Fibroblast of villous mesenchyme (primary cell): ENCODE measurements at regions not wholly inside any gene's neighbourhood (a gene's known extent, or its start where the extent isn't known, plus 50 kb on each side); places are given as distances from the start of the nearest gene placed in this dataset.
"Not testable (repeated sequence)": the region's sequence is repeated elsewhere in the genome, so short reads cannot be mapped to it uniquely, and the experiment has no call there.

Experiments used
- DNase-seq: peaks from one replicate; pipeline ENCODE4 v3.0.0-alpha.2; 2010; ENCODE audit warnings: low read depth
- H3K4me3 ChIP-seq: 2 replicates; pipeline ENCODE4 v1.5.1; 2011; ENCODE audit warnings: low read depth, mild to moderate bottlenecking, low read length
- TF ChIP-seq, protein P1 (sequence below): IDR thresholded peaks from 2 replicates; pipeline ENCODE4 v1.5.1; 2012; ENCODE audit warnings: low read depth, mild to moderate bottlenecking, low read length; ENCODE audit not compliant: insufficient read depth

DNA sequence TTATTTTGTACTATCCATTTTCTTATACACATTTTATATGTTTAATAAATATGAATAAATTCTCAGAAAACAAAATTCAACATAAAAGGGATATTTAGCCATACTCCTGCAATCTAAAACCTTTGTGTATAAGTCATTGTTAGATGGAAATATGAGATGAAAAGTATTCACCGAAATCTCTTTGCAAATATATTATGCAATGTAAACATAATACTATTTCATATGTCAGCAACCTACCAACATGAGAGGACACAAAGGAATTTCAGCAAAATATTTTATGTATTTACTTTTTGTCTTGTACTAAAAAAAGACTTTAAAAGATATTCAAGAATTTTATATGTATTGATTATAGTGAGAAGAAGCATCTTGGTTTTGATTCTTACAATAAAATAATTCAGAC is 1623.4 kb downstream of the EFNA5 start:
- TF ChIP-seq, protein P1, sequence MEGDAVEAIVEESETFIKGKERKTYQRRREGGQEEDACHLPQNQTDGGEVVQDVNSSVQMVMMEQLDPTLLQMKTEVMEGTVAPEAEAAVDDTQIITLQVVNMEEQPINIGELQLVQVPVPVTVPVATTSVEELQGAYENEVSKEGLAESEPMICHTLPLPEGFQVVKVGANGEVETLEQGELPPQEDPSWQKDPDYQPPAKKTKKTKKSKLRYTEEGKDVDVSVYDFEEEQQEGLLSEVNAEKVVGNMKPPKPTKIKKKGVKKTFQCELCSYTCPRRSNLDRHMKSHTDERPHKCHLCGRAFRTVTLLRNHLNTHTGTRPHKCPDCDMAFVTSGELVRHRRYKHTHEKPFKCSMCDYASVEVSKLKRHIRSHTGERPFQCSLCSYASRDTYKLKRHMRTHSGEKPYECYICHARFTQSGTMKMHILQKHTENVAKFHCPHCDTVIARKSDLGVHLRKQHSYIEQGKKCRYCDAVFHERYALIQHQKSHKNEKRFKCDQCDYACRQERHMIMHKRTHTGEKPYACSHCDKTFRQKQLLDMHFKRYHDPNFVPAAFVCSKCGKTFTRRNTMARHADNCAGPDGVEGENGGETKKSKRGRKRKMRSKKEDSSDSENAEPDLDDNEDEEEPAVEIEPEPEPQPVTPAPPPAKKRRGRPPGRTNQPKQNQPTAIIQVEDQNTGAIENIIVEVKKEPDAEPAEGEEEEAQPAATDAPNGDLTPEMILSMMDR, result no peak
- H3K4me3 ChIP-seq, result no peak overlapping the region
- no peak for DNase-seq

DNA sequence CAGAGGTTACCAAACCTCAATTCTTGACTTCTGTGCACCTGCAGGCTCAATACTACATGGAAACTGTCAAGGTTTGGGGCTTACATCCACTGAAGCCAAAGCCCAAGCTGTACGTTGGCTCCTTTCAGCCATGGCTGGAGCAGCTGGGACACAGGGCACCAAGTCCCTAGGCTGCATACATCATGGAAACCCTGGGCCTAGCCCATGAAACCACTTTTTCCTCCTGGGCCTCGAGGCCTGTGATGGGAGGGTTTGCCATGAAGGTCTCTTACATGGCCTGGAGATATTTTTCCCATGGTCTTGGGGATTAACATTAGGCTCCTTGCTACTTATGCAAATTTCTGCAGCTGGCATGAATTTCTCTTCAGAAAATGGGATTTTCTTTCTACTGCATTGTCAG is 1638.7 kb downstream of the EFNA5 start:
- DNase-seq, H3K4me3 ChIP-seq: not testable (repeated sequence)

DNA sequence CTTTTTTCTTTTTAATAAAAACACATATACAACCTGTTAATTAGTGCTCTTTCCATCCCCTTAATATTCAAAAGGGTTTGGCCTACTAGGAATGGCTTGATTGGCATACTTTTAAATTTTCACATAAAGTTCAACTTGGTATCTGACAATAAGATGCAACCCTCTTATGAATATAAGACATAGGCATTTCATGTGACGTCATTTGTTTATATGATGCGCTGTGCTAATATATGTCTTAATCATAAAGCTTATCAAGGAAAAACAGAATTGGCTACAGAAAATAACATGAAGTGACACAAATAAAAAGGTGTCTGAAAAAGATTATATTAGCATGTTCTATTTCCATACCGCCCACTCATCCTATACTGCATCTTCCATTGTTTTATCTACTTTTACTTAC is 1642.4 kb downstream of the EFNA5 start:
- H3K4me3 ChIP-seq, result no peak overlapping the region
- TF ChIP-seq, protein P1, result no peak
- DNase-seq, result peak; percentile 1

DNA sequence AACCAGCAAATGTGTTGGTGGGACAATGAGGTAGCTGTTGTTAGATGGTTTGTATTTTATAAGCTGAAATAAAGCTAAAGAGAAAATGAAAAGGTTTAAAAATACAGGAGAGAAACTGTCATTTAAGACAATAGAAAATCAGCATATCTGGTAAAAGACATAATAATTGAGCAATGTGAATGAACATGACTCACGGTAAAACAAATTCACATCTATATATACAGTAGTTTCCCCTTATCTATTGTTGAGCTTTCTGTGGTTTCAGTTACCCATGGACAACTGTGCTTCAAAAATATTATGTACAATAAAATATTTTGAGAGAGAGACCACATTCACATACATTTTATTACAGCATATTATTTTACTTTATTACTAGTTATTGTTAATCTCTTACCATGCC is 1649.8 kb downstream of the EFNA5 start:
- peak; percentile 52 for DNase-seq
- TF ChIP-seq, protein P1, result no peak
- no peak overlapping the region for H3K4me3 ChIP-seq

DNA sequence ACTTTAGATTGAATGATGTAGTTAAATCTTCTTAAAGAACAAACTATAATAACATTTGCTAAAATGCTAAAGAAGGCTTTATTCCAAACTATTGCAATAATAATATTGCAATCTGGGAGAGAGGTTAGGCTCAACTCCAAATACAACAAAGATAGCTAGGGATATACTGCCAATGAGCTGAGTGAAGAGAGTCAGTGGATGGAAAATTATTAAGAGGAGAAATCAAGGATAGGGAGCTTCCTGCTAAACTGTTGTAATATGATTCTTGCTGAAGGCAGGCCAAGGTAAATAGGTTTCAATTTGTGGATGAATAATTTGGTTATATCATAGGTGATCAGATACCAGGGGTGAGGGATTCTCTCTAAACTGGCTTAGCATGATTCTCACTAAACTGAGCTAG is 1651.5 kb downstream of the EFNA5 start:
- TF ChIP-seq, protein P1, result no peak
- DNase-seq, result no peak
- no peak overlapping the region for H3K4me3 ChIP-seq

DNA sequence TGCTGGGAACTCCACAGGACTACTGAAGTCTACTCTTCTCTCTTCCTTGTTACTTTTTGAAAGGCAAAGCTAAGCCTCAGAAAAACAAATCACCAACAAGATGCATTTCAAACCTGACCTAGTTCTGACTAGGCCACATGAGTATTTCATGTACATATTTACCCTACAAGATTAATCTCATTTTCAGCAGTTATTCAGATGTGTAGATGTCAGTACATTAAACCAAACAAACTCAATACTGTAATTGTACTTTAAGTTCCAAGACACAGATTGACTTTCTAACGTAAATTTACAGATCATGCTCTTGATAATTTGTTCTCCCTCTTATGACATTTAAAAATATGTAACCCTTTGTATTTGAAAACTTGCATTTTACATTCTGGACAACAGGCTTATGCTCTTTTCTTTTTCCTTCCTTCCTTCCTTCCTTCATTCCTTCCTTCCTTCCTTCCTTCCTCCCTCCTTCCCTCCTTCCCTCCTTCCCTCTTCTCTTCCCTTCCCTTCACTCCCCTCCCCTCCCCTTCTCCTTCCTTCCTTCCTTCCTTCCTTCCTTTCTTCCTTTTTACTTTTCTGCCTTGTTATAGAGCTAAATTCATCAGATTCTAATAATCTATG is 1653.4 kb downstream of the EFNA5 start:
- no peak for DNase-seq
- TF ChIP-seq, protein P1, result no peak
- no peak overlapping the region for H3K4me3 ChIP-seq

DNA sequence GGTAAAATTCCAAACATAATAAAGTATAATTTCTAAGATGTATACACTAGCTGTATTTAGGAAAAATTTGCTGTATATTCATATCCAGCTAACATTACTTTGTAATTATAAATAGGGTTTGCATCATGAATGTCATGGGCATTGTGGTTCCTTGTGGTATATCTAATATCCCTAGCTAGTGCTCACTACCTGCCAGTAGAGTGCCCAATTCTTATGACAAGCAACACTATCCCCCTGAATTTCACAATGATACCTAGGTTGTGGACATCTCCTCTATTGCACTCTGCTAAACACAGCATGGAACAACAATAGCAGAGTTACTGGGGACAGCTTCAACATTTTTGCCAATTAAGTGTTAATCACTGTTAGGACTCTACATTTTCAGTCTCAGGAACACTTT is 1656.5 kb downstream of the EFNA5 start:
- TF ChIP-seq, protein P1, result no peak
- DNase-seq, result no peak
- no peak overlapping the region for H3K4me3 ChIP-seq
